MM.1S (cell line): ENCODE measurements at regions not wholly inside any gene's neighbourhood (a gene's known extent, or its start where the extent isn't known, plus 50 kb on each side); places are given as distances from the start of the nearest gene placed in this dataset.
"Not testable (repeated sequence)": the region's sequence is repeated elsewhere in the genome, so short reads cannot be mapped to it uniquely, and the experiment has no call there.

ENCODE experiments used
- DNase-seq: peaks from one replicate; pipeline ENCODE4 v3.0.0-alpha.2; 2015
- H2AFZ ChIP-seq: fragments of 300-600 bp; sonication (generic); 2 replicates; pipeline ENCODE4 v1.6.0; 2016; ENCODE audit warnings: antibody characterized with exemption, low read length
- H3F3A ChIP-seq: fragments of 300-600 bp; sonication (generic); 2 replicates; pipeline ENCODE4 v1.6.1; 2016; ENCODE audit warnings: mild to moderate bottlenecking, antibody characterized with exemption, low read length, moderate library complexity, mixed read lengths; ENCODE audit not compliant: insufficient read depth
- H3K27ac ChIP-seq: fragments of 300-600 bp; sonication (generic); 2 replicates; pipeline ENCODE4 v1.5.1; 2016; ENCODE audit warnings: mild to moderate bottlenecking, low read length
- H3K27me3 ChIP-seq: fragments of 300-600 bp; sonication (generic); replicated peaks from 2 replicates; pipeline ENCODE4 v1.6.0; 2016; ENCODE audit warnings: low read length; ENCODE audit not compliant: insufficient read depth
- H3K36me3 ChIP-seq: fragments of 300-600 bp; sonication (generic); replicated peaks from 2 replicates; pipeline ENCODE4 v1.6.1; 2016; ENCODE audit warnings: mild to moderate bottlenecking, low read length, mixed read lengths; ENCODE audit not compliant: insufficient read depth
- H3K4me1 ChIP-seq: fragments of 300-600 bp; sonication (generic); 2 replicates; pipeline ENCODE4 v1.6.1; 2016; ENCODE audit warnings: low read length, mixed read lengths
- H3K4me2 ChIP-seq: fragments of 300-600 bp; sonication (generic); 2 replicates; pipeline ENCODE4 v1.6.0; 2016; ENCODE audit warnings: low read depth, low read length
- H3K4me3 ChIP-seq: fragments of 300-600 bp; sonication (generic); 2 replicates; pipeline ENCODE4 v1.5.1; 2016; ENCODE audit warnings: low read length, mixed read lengths
- H3K79me2 ChIP-seq: fragments of 300-600 bp; sonication (generic); 2 replicates; pipeline ENCODE4 v1.6.1; 2016; ENCODE audit warnings: mixed run types, low read length, mixed read lengths
- H3K9ac ChIP-seq: fragments of 300-600 bp; sonication (generic); 2 replicates; pipeline ENCODE4 v1.6.1; 2016; ENCODE audit warnings: low read length, mixed read lengths
- H3K9me2 ChIP-seq: fragments of 300-600 bp; sonication (generic); replicated peaks from 2 replicates; pipeline ENCODE4 v1.6.1; 2016; ENCODE audit warnings: mild to moderate bottlenecking, low read length, mixed read lengths; ENCODE audit not compliant: insufficient read depth
- H3K9me3 ChIP-seq: fragments of 300-600 bp; sonication (generic); replicated peaks from 2 replicates; pipeline ENCODE4 v1.6.1; 2016; ENCODE audit warnings: mild to moderate bottlenecking, low read length, mixed read lengths; ENCODE audit not compliant: insufficient read depth
- H4K20me1 ChIP-seq: fragments of 300-600 bp; sonication (generic); 2 replicates; pipeline ENCODE4 v1.6.1; 2016; ENCODE audit warnings: mild to moderate bottlenecking, low read length, moderate library complexity, mixed read lengths; ENCODE audit not compliant: insufficient read depth
- CTCF ChIP-seq: fragments of 300-600 bp; sonication (generic); IDR thresholded peaks from 2 replicates; pipeline ENCODE4 v1.5.1; 2016; ENCODE audit warnings: antibody characterized with exemption, low read length, mixed read lengths
- EZH2 ChIP-seq: fragments of 300-600 bp; sonication (generic); optimal IDR thresholded peaks from 2 replicates; pipeline ENCODE3; 2017; ENCODE audit warnings: low read depth, mild to moderate bottlenecking, antibody characterized with exemption, low read length, mixed read lengths
- EZH2phosphoT487 ChIP-seq: fragments of 300-600 bp; sonication (generic); IDR thresholded peaks from 2 replicates; pipeline ENCODE4 v1.6.1; 2018; ENCODE audit warnings: antibody characterized with exemption, low read length

DNA sequence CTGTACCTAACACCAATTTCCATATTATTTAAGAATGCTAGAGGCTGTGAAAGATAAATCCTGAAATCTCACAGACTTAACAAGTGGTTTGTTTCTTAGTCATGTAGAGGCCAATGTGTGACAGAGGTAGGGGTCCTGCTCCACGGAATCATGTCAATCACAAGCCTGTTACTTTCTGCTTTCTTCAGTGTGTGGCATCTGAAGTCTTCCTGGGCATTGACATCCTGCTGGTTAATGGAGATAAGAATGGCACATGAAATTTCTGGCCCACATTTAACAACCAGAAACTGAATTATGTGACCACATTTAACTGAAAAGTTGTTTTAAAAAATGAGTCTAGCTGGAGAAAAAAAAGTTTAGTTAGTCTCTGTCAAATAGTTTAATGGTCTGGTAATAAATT, 68.3 kb upstream of the PLA2G4A start:
- H3K9me2 ChIP-seq: no peaks in the 10 kb centered on the region
- no peak overlapping the region for H3K27ac ChIP-seq
- no peaks in the 10 kb centered on the region for H3K36me3 ChIP-seq
- 0 out of 2 replicates have a peak overlapping the region, but pooled peaks have one; percentile 5 for H2AFZ ChIP-seq
- no peaks in the 10 kb centered on the region for H3K27me3 ChIP-seq
- H3K79me2 ChIP-seq: no peaks in the 10 kb centered on the region
- H3K4me2 ChIP-seq: peak overlapping the region; percentile 12; the same call in 1 of the 2 replicates
- no peak for TF ChIP-seq EZH2
- no peak for TF ChIP-seq CTCF
- TF ChIP-seq EZH2phosphoT487: no peak
- no peaks in the 10 kb centered on the region for H3K9me3 ChIP-seq
- H4K20me1 ChIP-seq: no peaks in the 10 kb centered on the region
- no peak overlapping the region for H3K4me3 ChIP-seq
- H3F3A ChIP-seq: 0 out of 2 replicates have a peak, but pooled peaks cover 10% of the 10 kb centered on the region
- no peak for DNase-seq
- peaks cover 50% of the 10 kb centered on the region for H3K4me1 ChIP-seq
- no peak overlapping the region for H3K9ac ChIP-seq

- not testable (repeated sequence) for H3K4me3 ChIP-seq, H3K9me2 ChIP-seq, H2AFZ ChIP-seq, H3K4me2 ChIP-seq, H4K20me1 ChIP-seq, H3K79me2 ChIP-seq, DNase-seq, H3K27me3 ChIP-seq, H3K9me3 ChIP-seq, H3K36me3 ChIP-seq, H3K27ac ChIP-seq, H3K9ac ChIP-seq
- Histone ChIP-seq H3F3A (0 out of 2 replicates have a peak, but pooled peaks cover 10% of the 10 kb centered on the region), H3K4me1 (peaks cover 53% of the 10 kb centered on the region)
These were observed 69.7 kb upstream of the PLA2G4A start for GRCh38 chr1:186758896-186759606.

DNA sequence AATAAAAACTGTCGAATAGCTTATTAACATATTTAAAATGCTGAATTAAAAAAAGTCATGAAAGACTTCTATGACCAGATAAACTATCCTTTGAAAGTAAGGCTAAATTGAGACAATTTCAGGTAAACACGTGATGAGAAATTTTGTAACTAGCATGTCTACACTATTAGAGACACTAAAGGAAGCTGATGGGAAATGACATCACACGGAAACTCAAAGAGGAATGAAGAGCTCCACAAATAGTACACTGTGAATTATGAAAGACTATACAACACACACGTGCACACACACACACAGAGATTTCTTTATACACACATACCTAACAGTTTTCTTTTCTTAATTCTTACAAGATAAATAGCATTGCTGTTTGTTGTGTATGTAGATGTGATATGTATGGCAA, 70.9 kb upstream of the PLA2G4A start:
- H3K4me2 ChIP-seq: peak overlapping the region; percentile 36
- no peaks in the 10 kb centered on the region for H3K36me3 ChIP-seq
- no peak for TF ChIP-seq CTCF
- TF ChIP-seq EZH2phosphoT487: no peak
- TF ChIP-seq EZH2: no peak
- H3K4me1 ChIP-seq: peaks cover 58% of the 10 kb centered on the region
- H4K20me1 ChIP-seq: no peaks in the 10 kb centered on the region
- H3K9me2 ChIP-seq: no peaks in the 10 kb centered on the region
- no peaks in the 10 kb centered on the region for H3K27me3 ChIP-seq
- 0 out of 2 replicates have a peak, but pooled peaks cover 13% of the 10 kb centered on the region for H3F3A ChIP-seq
- peak; percentile 74 for DNase-seq
- H3K4me3 ChIP-seq: no peak overlapping the region
- H3K9ac ChIP-seq: no peak overlapping the region
- no peaks in the 10 kb centered on the region for H3K9me3 ChIP-seq
- no peaks in the 10 kb centered on the region for H3K79me2 ChIP-seq
- no peak overlapping the region for H2AFZ ChIP-seq
- no peak overlapping the region; the same call in 1 of the 2 replicates for H3K27ac ChIP-seq

DNA sequence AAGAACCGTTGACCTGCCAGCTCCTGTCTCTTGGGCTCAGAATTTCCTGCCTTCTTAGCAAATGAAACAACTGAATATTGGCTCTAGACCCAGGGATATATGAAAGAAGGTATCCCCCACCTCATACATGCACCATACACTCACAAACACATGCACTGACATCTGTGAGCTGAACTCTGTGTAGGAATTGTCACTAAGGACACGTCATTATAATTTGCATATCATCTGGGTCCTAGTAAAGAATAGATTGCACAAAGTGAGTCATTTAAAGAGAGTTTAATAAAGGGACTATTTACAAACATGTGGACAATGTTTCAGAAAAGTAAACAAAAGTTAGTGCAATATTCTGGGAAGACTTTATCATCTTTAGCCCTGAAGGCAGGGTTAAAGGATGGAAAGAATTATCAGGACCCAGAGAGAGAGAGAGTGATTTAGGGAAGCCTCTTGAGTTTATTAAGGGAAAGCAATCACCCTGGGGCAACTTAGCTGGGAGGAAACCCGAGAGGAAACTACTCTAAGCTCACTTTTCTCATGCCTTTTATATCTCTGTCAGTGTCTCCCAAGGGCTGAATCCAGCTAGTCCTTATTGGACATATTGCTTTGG, 74.1 kb upstream of the PLA2G4A start:
- TF ChIP-seq EZH2: no peak
- TF ChIP-seq CTCF: no peak
- no peak for TF ChIP-seq EZH2phosphoT487
- no peaks in the 10 kb centered on the region for H3K9me3 ChIP-seq
- DNase-seq: no peak
- no peak overlapping the region for H3K4me3 ChIP-seq
- no peak overlapping the region for H3K4me2 ChIP-seq
- peaks cover 33% of the 10 kb centered on the region for H3K4me1 ChIP-seq
- no peak overlapping the region for H3K27ac ChIP-seq
- H2AFZ ChIP-seq: no peak overlapping the region
- H3K27me3 ChIP-seq: no peaks in the 10 kb centered on the region
- H3K79me2 ChIP-seq: no peaks in the 10 kb centered on the region
- H3K9ac ChIP-seq: no peak overlapping the region
- H3K9me2 ChIP-seq: no peaks in the 10 kb centered on the region
- H3K36me3 ChIP-seq: no peaks in the 10 kb centered on the region
- 0 out of 2 replicates have a peak, but pooled peaks cover 4% of the 10 kb centered on the region for H3F3A ChIP-seq
- H4K20me1 ChIP-seq: no peaks in the 10 kb centered on the region
